Neural progenitor cell (in vitro differentiated cells): ENCODE measurements at regions not wholly inside any gene's neighbourhood (a gene's known extent, or its start where the extent isn't known, plus 50 kb on each side); places are given as distances from the start of the nearest gene placed in this dataset.

ENCODE experiments used
- DNase-seq: peaks from one replicate; pipeline ENCODE4 v3.0.0-alpha.2; 2016; ENCODE audit warnings: low spot score
- H2AFZ ChIP-seq: fragments of 200-600 bp; sonication (generic); replicated peaks from 2 replicates; pipeline ENCODE4 v1.6.1; 2016; ENCODE audit warnings: antibody characterized with exemption
- H3F3A ChIP-seq: fragments of 200-600 bp; sonication (generic); 2 replicates; pipeline ENCODE4 v1.6.1; 2016; ENCODE audit warnings: antibody characterized with exemption, low read depth
- H3K27ac ChIP-seq: fragments of 200-600 bp; sonication (generic); 2 replicates; pipeline ENCODE4 v1.5.1; 2016; ENCODE audit warnings: mild to moderate bottlenecking
- H3K27me3 ChIP-seq: fragments of 200-600 bp; sonication (generic); 2 replicates; pipeline ENCODE4 v1.6.1; 2016; ENCODE audit warnings: mild to moderate bottlenecking, moderate library complexity
- H3K36me3 ChIP-seq: fragments of 200-600 bp; sonication (generic); 2 replicates; pipeline ENCODE4 v1.5.1; 2016
- H3K4me1 ChIP-seq: fragments of 200-600 bp; sonication (generic); 2 replicates; pipeline ENCODE4 v1.6.1; 2016; ENCODE audit warnings: mixed run types
- H3K4me2 ChIP-seq: fragments of 200-600 bp; sonication (generic); 2 replicates; pipeline ENCODE4 v1.6.1; 2016
- H3K4me3 ChIP-seq: fragments of 200-600 bp; sonication (generic); 2 replicates; pipeline ENCODE4 v1.5.1; 2016
- H3K79me2 ChIP-seq: fragments of 200-600 bp; sonication (generic); 2 replicates; pipeline ENCODE4 v1.6.1; 2016; ENCODE audit warnings: low read depth
- H3K9ac ChIP-seq: fragments of 200-600 bp; sonication (generic); 2 replicates; pipeline ENCODE4 v1.6.1; 2016
- H3K9me3 ChIP-seq: fragments of 200-600 bp; sonication (generic); 2 replicates; pipeline ENCODE4 v1.5.1; 2016; ENCODE audit warnings: low read depth
- H4K20me1 ChIP-seq: fragments of 200-600 bp; sonication (generic); 2 replicates; pipeline ENCODE4 v1.6.1; 2016; ENCODE audit warnings: low read depth
- H3K27ac Mint-ChIP-seq: 3 replicates; pipeline ENCODE4 v1.8.0; 2021; ENCODE audit warnings: mixed read lengths
- H3K27me3 Mint-ChIP-seq: 2 replicates; pipeline ENCODE4 v1.8.0; 2022; ENCODE audit warnings: low read depth, mild to moderate bottlenecking, inconsistent platforms, moderate library complexity, mixed read lengths; ENCODE audit not compliant: insufficient read depth
- H3K36me3 Mint-ChIP-seq: 3 replicates; pipeline ENCODE4 v1.8.0; 2021; ENCODE audit warnings: mixed read lengths
- H3K4me1 Mint-ChIP-seq: 3 replicates; pipeline ENCODE4 v1.8.0; 2021; ENCODE audit warnings: mixed read lengths
- H3K4me3 Mint-ChIP-seq: 3 replicates; pipeline ENCODE4 v1.8.0; 2021; ENCODE audit warnings: mild to moderate bottlenecking, moderate library complexity, mixed read lengths
- H3K9me3 Mint-ChIP-seq: 3 replicates; pipeline ENCODE4 v1.8.0; 2020; ENCODE audit warnings: mixed read lengths
- CTCF ChIP-seq: fragments of 200-600 bp; sonication (generic); IDR thresholded peaks from 2 replicates; pipeline ENCODE4 v1.5.1; 2017; ENCODE audit warnings: antibody characterized with exemption, mild to moderate bottlenecking
- EZH2 ChIP-seq: fragments of 200-600 bp; sonication (generic); IDR thresholded peaks from 2 replicates; pipeline ENCODE4 v1.6.1; 2017; ENCODE audit warnings: antibody characterized with exemption, mild to moderate bottlenecking, moderate library complexity
- EZH2phosphoT487 ChIP-seq: fragments of 200-600 bp; sonication (generic); IDR thresholded peaks from 2 replicates; pipeline ENCODE4 v1.6.1; 2017; ENCODE audit warnings: antibody characterized with exemption

- H3K27me3 Mint-ChIP-seq: peaks cover 3% of the 10 kb centered on the region
- H3K4me3 Mint-ChIP-seq: no peak overlapping the region
- H3K4me1 ChIP-seq: peaks cover 4% of the 10 kb centered on the region
- no peaks in the 10 kb centered on the region for H3K79me2 ChIP-seq
- TF ChIP-seq EZH2phosphoT487 (no peak), CTCF (no peak), EZH2 (no peak)
- no peak overlapping the region for H2AFZ ChIP-seq
- H3K27ac ChIP-seq: no peak overlapping the region
- H3K36me3 ChIP-seq: no peaks in the 10 kb centered on the region
- H3K4me3 ChIP-seq: no peak overlapping the region
- no peaks in the 10 kb centered on the region for H3K9me3 Mint-ChIP-seq
- H3F3A ChIP-seq: no peaks in the 10 kb centered on the region
- no peaks in the 10 kb centered on the region for H3K27me3 ChIP-seq
- H3K27ac Mint-ChIP-seq: no peak overlapping the region
- peaks cover 5% of the 10 kb centered on the region for H3K4me1 Mint-ChIP-seq
- no peaks in the 10 kb centered on the region for H3K36me3 Mint-ChIP-seq
- no peaks in the 10 kb centered on the region for H3K9me3 ChIP-seq
- no peak overlapping the region for H3K9ac ChIP-seq
- H4K20me1 ChIP-seq: no peaks in the 10 kb centered on the region
- no peak for DNase-seq
- no peak overlapping the region for H3K4me2 ChIP-seq
Measured at GRCh38 chr4:110270492-110271197, 72.2 kb upstream of the ELOVL6 start.

- Histone ChIP-seq H3F3A (no peaks in the 10 kb centered on the region), H3K79me2 (no peaks in the 10 kb centered on the region), H3K4me2 (no peak overlapping the region), H3K9ac (no peak overlapping the region), H3K36me3 (no peaks in the 10 kb centered on the region), H3K27me3 (no peaks in the 10 kb centered on the region), H3K27ac (no peak overlapping the region), H3K4me3 (no peak overlapping the region), H2AFZ (no peak overlapping the region), H4K20me1 (no peaks in the 10 kb centered on the region), H3K9me3 (no peaks in the 10 kb centered on the region), H3K4me1 (peaks cover 4% of the 10 kb centered on the region)
- Mint-ChIP-seq H3K9me3 (peaks cover 2% of the 10 kb centered on the region), H3K27me3 (peaks cover 3% of the 10 kb centered on the region), H3K36me3 (no peaks in the 10 kb centered on the region), H3K4me3 (no peak overlapping the region), H3K4me1 (peaks cover 5% of the 10 kb centered on the region), H3K27ac (no peak overlapping the region)
- no peak for TF ChIP-seq CTCF
- no peak for TF ChIP-seq EZH2phosphoT487
- TF ChIP-seq EZH2: no peak
- no peak for DNase-seq
Measured at GRCh38 chr4:110268790-110269189, 70.4 kb upstream of the ELOVL6 start.

DNA sequence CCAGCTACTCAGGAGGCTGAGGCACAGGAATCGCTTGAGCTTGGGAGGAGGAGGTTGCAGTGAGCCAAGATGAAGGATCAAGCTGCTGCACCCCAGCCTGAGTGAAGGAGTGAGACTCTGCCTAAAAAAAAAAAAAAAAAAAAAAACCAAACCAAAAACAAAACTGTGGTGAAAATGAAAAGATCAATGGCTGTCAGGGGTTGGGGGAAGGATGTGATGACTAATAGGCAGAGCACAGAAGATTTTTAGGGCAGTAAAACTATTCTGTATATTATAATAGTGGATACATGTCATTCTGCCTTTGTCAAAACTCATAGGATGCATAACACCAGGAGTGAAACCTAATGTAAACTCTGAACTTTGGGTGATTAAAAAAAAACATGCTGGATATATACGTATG is 69.9 kb upstream of the ELOVL6 start:
- Histone ChIP-seq H4K20me1 (no peaks in the 10 kb centered on the region), H3K9me3 (no peaks in the 10 kb centered on the region), H3F3A (no peaks in the 10 kb centered on the region), H3K27ac (no peak overlapping the region), H3K4me2 (no peak overlapping the region), H3K36me3 (no peaks in the 10 kb centered on the region), H3K4me1 (peaks cover 4% of the 10 kb centered on the region), H3K79me2 (no peaks in the 10 kb centered on the region), H2AFZ (no peak overlapping the region), H3K4me3 (no peak overlapping the region), H3K9ac (no peak overlapping the region), H3K27me3 (no peaks in the 10 kb centered on the region)
- peaks cover 2% of the 10 kb centered on the region for H3K9me3 Mint-ChIP-seq
- H3K36me3 Mint-ChIP-seq: no peaks in the 10 kb centered on the region
- H3K27me3 Mint-ChIP-seq: peaks cover 3% of the 10 kb centered on the region
- H3K27ac Mint-ChIP-seq: no peak overlapping the region
- H3K4me1 Mint-ChIP-seq: peaks cover 5% of the 10 kb centered on the region
- H3K4me3 Mint-ChIP-seq: no peak overlapping the region
- TF ChIP-seq EZH2 (no peak), EZH2phosphoT487 (no peak), CTCF (no peak)
- no peak for DNase-seq
